ENCODE measurements at regions not wholly inside any gene's neighbourhood (a gene's known extent, or its start where the extent isn't known, plus 50 kb on each side); places are given as distances from the start of the nearest gene placed in this dataset.

- no peak for DNase-seq (ENCODE audit: low spot score)
These were observed 1370.7 kb upstream of the CDH2 start for GRCh38 chr18:29547626-29548025.

GRCh38 chr18:29540548-29540947, 1363.6 kb upstream of the CDH2 start:
- DNase-seq (ENCODE audit: low spot score) = no peak

GRCh38 chr18:29531746-29532145, 1354.8 kb upstream of the CDH2 start:
- DNase-seq (ENCODE audit: low spot score) = no peak

- DNase-seq (ENCODE audit: low spot score) = no peak
These were observed 1346.4 kb upstream of the CDH2 start for GRCh38 chr18:29523371-29523770.

- no peak for DNase-seq (ENCODE audit: low spot score)
These were observed 1335.8 kb upstream of the CDH2 start for GRCh38 chr18:29512761-29513160.

- DNase-seq (ENCODE audit: low spot score) = no peak
These were observed 1335.3 kb upstream of the CDH2 start for GRCh38 chr18:29512203-29512602.

- peak; percentile 66 for DNase-seq (ENCODE audit: low spot score)
These were observed 1325.0 kb upstream of the CDH2 start for GRCh38 chr18:29501952-29502351.

GRCh38 chr18:29496152-29496680, 1319.3 kb upstream of the CDH2 start:
- no peak for DNase-seq (ENCODE audit: low spot score)

- DNase-seq (ENCODE audit: low spot score) = no peak
These were observed 1317.4 kb upstream of the CDH2 start for GRCh38 chr18:29494371-29494770.

GRCh38 chr18:29491907-29492306, 1315.0 kb upstream of the CDH2 start:
- DNase-seq (ENCODE audit: low spot score) = no peak

- no peak for DNase-seq (ENCODE audit: low spot score)
These were observed 1311.7 kb upstream of the CDH2 start for GRCh38 chr18:29488617-29489016.

- no peak for DNase-seq (ENCODE audit: low spot score)
These were observed 1288.6 kb upstream of the CDH2 start for GRCh38 chr18:29465526-29465925.

GRCh38 chr18:29459972-29460371, 1283.0 kb upstream of the CDH2 start:
- DNase-seq (ENCODE audit: low spot score) = no peak

- no peak for DNase-seq (ENCODE audit: low spot score)
These were observed 1280.5 kb upstream of the CDH2 start for GRCh38 chr18:29457316-29457889.

- DNase-seq (ENCODE audit: low spot score) = no peak
These were observed 1272.5 kb upstream of the CDH2 start for GRCh38 chr18:29449424-29449823.

- no peak for DNase-seq (ENCODE audit: low spot score)
These were observed 1262.5 kb upstream of the CDH2 start for GRCh38 chr18:29439398-29439797.

GRCh38 chr18:29436459-29436858, 1259.5 kb upstream of the CDH2 start:
- no peak for DNase-seq (ENCODE audit: low spot score)

- no peak for DNase-seq (ENCODE audit: low spot score)
These were observed 1257.7 kb upstream of the CDH2 start for GRCh38 chr18:29434650-29435049.

GRCh38 chr18:29430416-29430815, 1253.5 kb upstream of the CDH2 start:
- no peak for DNase-seq (ENCODE audit: low spot score)

GRCh38 chr18:29418136-29418535, 1241.2 kb upstream of the CDH2 start:
- DNase-seq (ENCODE audit: low spot score) = no peak

GRCh38 chr18:29406996-29407395, 1230.1 kb upstream of the CDH2 start:
- no peak for DNase-seq (ENCODE audit: low spot score)

GRCh38 chr18:29397536-29397935, 1220.6 kb upstream of the CDH2 start:
- no peak for DNase-seq (ENCODE audit: low spot score)

- DNase-seq (ENCODE audit: low spot score) = no peak
These were observed 1206.7 kb upstream of the CDH2 start for GRCh38 chr18:29383311-29384273.

All from RKO (cell line).